GM13976 (cell line): ENCODE measurements at regions not wholly inside any gene's neighbourhood (a gene's known extent, or its start where the extent isn't known, plus 50 kb on each side); places are given as distances from the start of the nearest gene placed in this dataset.

ENCODE experiments used
- DNase-seq: peaks from one replicate; pipeline ENCODE4 v3.0.0; 2012; ENCODE audit warnings: low spot score
- CTCF ChIP-seq: IDR thresholded peaks from 2 replicates; pipeline ENCODE4 v1.5.1; 2012; ENCODE audit warnings: borderline replicate concordance, mild to moderate bottlenecking; ENCODE audit not compliant: insufficient read depth; ENCODE audit errors: extremely low read depth, missing control alignments, control extremely low read depth
- in situ Hi-C: fragments of 300-500 bp; cut with MboI; formaldehyde crosslinking; loops from one replicate; pipeline ENCODE4 v1.12.0; 2022; ENCODE audit warnings: low sequenced_read_pairs, mixed read lengths, inconsistent platforms; ENCODE audit not compliant: unreplicated experiment

GRCh38 chr6:112480553-112480952, 133.4 kb downstream of the RFPL4B start:
- in situ Hi-C loops, result no loop called here
- no peak for TF ChIP-seq CTCF
- DNase-seq, result no peak

GRCh38 chr6:112481211-112481610, 134.1 kb downstream of the RFPL4B start:
- no peak for DNase-seq
- no peak for TF ChIP-seq CTCF
- in situ Hi-C loops, result no loop called here

GRCh38 chr6:112482373-112482772, 135.2 kb downstream of the RFPL4B start:
- DNase-seq, result no peak
- in situ Hi-C loops, result no loop called here
- TF ChIP-seq CTCF, result no peak

GRCh38 chr6:112485120-112485826, 138.1 kb downstream of the RFPL4B start:
- in situ Hi-C loops, result no loop called here
- no peak for DNase-seq
- TF ChIP-seq CTCF, result no peak

GRCh38 chr6:112485827-112486212, 138.7 kb downstream of the RFPL4B start:
- in situ Hi-C loops, result no loop called here
- no peak for DNase-seq
- TF ChIP-seq CTCF, result no peak

- in situ Hi-C loops, result no loop called here
- no peak for DNase-seq
- no peak for TF ChIP-seq CTCF
Observed at GRCh38 chr6:112486454-112486853, 139.3 kb downstream of the RFPL4B start.
